ENCODE measurements at regions not wholly inside any gene's neighbourhood (a gene's known extent, or its start where the extent isn't known, plus 50 kb on each side); places are given as distances from the start of the nearest gene placed in this dataset.

DNA sequence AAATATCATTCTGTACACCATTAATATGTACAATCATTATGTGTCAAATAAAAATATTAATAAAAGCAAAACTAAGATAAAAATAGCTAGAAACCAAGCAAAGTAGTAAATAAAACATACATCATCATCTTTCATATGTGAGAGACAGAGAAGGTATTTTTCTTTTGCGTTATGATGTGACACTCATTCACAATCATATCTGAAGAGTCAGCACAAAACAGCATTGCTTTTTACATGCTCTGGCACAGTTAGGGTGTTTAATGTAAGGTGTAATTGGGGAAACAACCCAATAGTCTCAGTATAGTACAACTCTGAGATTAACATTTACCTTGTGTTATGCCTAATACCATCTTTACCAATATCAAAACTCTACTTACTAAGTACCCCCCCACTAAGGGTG, 376.6 kb downstream of the TMA16 start:
- no peak for DNase-seq (ENCODE audit: low read depth)

DNA sequence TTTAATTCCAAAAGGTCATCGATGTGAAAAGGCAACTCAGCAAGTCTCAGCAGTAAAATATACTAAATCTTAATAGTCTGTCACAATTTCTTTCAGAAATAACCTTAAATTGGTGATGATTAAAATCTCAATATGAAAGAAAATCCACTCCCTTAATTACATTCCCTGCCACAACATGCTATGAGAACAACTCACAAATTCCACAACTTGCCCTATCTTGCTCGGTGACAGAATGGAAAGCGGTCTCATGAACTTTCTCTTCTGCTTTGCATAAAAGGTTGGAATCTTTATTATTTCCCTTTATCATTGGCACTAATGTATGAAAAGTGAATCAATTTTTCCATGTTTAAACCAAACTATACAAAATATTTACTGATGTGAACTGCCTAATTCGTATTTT, 380.8 kb downstream of the TMA16 start:
- no peak for DNase-seq (ENCODE audit: low read depth)

DNA sequence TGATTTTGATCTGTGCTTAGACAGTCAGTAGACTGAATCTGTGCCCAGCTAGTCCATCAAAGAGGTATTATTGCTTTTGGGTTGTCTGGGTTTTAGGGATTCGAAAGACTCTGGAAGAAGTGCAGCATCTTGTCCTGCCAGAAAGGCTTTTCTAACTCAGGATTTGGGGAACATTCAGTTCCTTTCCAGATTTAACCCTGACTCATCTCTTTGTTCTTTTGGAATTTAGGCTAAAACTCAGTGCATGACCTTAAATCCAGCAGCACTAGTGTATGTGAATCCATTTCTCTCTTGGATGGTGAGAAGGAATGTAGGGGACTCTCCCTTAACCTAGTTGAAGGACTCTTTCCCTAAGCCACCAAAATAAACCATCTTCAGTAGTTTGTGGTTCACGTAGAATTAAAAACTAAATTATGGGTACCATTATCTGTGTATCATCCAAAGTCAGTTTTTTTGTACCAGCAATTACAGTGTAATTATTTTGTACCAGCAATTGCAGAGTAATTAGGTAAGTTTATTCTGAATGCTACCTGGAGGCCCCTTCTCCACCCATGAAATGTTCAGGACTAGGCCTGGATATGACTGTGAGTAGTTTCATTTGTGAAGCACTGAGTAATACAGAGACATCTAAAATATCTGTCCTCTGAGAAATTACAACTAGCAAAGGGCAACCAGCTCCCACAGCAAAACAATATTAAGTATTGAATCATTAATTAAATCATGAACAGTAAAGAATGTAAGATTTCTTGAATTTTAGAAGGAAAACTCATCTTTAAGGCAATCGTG, 384.0 kb downstream of the TMA16 start:
- no peak for DNase-seq (ENCODE audit: low read depth)

DNA sequence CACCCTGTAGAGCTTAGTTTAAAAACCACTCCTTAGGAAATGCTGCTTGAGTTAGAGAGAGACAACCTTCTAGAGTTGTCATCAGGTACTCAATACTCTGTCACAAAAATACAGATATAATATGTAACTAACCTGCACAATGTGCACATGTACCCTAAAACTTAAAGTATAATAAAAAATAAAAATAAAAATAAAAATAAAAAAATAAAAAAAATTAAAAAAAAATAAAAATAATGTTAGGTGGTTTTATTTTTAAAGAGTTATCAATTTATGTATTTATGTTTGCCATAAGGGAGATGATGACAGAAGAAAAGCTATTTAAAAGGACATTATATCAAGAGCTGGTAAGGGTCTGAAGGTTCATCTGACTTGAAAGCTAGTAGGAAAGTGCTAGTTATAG, 397.9 kb downstream of the TMA16 start:
- DNase-seq (ENCODE audit: low read depth), result no peak

DNA sequence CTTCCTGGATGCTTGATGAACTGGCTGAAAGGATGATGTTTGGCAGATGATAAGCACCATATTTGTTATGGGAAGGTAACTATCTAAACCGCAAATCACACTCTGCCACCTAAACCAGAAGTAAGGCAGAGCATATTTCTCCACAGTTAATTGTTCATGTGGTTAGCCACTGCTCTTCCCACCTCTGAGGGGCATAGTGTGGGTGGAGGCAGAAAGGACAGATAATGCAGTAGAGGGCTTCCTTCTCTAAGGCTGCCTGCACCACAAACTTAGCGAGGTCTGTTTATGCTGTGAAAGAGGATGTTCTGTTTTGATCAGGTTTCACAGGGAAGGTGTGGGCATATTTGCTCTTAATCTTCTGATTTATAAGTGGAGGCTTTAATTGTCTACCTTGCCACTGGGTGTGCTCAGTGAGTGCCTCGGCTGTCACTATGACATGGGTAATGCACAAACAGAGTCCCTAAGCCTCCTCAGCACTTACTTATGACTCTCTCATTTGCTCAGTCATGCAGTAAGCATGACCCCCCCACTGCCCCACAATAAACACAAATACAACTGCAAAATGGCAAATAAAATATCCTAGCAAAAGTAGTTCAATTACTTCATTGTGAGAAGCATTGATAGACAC, 401.0 kb downstream of the TMA16 start:
- DNase-seq (ENCODE audit: low read depth), result no peak

DNA sequence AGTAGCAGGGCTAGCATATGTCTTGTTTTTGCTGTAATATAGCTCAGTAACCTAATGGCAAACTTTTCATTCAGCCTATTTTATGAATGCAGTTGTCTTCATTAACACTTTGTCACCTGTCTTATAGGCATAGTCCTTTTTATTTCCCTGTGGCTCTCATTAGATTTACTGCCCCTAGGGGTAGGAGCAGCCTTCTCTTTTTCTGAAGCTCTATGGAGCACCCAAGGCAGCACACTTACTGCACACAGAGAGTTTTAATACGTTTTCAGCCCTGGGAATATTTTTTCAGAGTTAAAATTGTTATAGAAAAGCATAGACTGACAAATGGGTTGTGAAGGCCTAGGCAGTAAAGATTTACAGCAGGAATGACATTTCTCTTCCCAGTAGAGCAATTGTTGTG, 406.8 kb downstream of the TMA16 start:
- no peak for DNase-seq (ENCODE audit: low read depth)

DNA sequence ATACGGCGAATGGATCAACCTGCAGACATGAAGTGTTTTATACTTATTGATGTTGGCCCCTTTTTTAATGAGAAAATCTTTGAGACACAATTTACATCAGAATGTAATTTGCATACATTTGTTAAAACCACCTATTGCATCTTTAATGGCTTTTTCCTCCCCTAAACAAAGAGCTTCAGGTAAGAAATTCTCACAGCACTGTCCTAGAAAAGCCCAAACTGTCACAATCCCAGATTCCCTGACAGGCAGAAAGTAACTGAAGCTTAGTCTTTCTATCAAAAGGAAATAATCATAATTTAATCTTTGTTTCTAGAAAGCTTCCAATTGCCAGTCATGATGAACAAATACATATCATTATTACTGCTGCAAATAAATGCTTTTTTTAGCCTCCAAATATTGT, 407.9 kb downstream of the TMA16 start:
- DNase-seq (ENCODE audit: low read depth), result no peak

DNA sequence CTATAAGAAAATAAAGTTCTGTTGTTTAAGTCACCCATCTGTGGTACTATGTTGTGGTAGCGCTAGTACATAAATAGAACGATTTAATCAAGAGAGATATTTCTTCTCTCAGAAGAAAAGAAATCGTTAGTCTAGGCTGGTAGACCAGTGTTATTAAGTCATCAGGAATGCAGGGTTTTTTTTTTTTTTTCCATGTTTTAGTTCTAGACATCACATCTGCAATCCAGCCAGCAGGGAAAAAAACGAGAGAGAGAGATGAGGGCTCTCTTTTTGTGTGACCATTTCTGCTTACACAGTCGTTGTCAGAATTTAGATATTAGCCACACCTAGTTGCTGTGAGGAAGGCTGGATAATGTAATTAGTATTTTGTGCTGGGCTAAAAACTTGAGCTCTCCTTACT, 417.4 kb downstream of the TMA16 start:
- DNase-seq (ENCODE audit: low read depth), result no peak

DNA sequence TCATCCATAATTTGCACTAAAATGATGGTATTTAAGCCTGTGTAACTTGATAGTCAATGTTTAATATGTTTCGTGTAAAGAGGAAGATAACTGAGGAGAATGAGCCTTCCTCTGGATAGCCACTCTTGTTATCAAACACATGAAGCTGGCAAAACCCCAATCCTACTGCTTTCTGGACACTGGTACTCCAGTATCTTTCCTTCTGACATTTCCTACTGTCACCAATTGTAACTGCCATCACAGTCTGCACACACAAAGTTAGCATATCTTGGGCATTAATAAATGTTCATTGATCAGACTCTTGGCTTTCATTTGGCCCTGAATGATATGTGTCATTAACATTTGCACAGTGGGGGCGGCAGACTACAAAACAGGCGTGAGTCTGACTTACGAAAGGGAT, 419.1 kb downstream of the TMA16 start:
- no peak for DNase-seq (ENCODE audit: low read depth)

DNA sequence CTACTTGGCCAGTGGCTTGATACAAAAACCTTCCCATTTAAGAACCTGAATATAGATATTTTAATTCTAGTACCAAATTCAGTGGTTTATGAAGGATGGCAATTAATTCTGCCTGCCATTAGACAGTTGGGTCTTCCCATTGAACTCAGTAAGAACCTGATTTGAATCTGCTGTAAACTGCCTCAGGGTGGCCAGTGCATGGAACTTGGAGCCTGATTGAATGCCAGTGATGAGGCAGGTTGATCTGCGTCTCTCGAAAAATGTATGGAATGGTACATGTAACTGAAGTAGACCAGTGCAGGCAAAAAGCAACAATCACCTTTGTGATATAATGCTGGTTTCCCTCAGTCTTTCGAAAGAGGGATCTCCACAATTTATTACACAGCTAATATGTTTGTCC, 421.4 kb downstream of the TMA16 start:
- no peak for DNase-seq (ENCODE audit: low read depth)

DNA sequence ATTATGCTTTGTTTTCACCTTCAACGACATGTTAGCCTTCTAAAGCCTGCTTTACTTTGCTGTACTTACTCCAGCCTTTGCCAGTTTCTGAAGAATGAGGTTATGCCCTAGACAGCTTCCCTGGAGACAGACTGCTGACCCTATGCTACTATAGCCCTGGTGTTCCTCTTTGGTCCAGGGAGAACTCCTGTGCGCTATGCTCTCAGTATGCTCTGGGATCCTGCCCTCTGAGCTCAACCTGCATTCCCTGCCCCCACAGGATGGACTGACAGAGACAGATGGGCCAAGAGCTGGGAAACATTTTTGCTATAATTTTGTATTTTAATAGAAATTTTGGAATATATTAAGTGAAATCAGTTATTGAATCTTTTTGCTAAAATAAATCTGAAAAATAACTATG, 425.9 kb downstream of the TMA16 start:
- no peak for DNase-seq (ENCODE audit: low read depth)

DNA sequence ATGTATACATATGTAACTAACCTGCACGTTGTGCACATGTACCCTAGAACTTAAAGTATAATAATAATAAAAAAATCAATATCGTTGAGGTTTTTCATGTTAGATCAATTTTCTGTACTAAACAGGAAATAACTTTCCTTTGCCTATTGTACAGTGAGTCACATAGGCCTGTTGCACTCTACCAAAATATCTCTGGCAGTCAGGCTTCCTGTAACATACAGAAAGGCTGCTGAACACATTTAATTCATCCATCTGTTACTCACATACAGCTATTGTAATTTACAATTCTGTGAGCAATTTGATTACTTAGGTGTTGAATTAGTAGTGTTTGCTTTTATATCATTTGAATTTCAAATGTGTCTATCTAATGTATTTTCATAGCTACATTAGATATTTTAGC, 427.8 kb downstream of the TMA16 start:
- no peak for DNase-seq (ENCODE audit: low read depth)

DNA sequence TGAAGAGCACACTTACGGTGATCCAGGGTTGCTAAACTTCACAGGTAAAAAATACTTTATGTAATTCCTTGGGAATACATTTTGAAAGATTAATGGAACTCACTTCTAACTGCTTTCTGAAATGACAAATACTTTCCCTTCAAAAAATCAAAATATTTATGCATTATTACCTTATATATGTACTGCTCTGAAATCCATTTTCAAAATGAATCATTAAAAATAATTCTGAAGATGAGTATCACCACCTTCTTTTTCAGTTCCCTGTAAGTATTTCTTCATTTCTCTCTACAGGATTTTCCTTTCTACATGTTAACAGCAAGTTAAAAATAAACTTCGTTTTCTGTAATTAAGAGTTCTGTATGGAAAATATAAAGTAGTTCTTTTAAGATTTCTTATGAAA, 428.6 kb downstream of the TMA16 start:
- no peak for DNase-seq (ENCODE audit: low read depth)

DNA sequence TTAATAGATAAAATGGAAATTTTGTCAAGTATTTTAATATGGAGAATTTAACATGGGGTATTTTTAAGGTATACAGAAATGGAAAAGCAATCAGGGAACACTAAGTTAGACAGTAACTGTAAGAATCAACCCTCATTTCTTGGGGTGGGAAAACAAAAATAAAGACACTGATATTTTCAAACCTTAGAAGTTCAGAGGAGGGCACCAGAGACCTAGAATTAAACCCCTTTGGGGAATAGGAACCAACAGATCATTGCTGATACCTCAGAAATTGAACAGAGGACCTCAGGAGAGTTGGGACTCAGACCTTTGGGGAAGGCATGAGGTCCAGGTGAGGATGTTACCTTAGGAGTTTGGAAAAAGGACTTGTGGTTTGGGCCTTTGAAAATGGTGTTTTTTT, 435.6 kb downstream of the TMA16 start:
- DNase-seq (ENCODE audit: low read depth), result no peak

DNA sequence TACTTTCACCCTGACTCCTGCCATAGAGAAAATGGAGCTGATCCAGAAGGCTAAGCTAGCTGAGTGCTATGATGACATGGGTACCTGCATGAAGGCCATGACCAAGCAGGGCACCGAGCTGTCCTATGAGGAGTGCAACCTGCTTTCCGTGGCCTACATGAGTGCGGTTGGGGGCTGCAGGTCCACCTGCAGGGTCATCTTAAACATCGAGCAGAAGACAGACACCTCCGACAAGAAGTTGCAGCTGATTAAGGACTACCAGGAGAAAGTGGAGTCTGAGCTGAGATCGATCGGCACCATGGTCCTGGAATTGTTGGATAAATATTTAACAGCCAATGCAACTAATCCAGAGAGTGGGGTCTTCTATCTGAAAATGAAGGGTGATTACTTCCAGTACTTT, 438.0 kb downstream of the TMA16 start:
- no peak for DNase-seq (ENCODE audit: low read depth)

DNA sequence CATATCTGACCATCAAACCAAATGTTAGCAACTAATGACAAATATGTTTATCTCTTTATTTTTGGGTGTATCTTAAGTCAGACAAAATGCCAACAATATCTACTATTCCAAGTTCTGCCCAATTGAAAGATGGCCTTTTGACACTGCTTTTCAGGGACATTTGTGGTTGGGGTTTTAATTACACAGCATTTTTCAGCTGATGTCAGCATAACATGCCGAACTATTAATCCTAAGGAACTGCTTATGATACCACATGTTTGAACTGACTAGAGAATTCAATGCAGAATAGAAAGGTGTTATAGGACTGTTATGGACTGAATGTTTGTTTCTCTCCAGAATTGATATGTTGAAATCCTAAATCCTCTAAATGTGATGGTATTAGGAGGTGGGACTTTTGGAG, 445.1 kb downstream of the TMA16 start:
- no peak for DNase-seq (ENCODE audit: low read depth)

DNA sequence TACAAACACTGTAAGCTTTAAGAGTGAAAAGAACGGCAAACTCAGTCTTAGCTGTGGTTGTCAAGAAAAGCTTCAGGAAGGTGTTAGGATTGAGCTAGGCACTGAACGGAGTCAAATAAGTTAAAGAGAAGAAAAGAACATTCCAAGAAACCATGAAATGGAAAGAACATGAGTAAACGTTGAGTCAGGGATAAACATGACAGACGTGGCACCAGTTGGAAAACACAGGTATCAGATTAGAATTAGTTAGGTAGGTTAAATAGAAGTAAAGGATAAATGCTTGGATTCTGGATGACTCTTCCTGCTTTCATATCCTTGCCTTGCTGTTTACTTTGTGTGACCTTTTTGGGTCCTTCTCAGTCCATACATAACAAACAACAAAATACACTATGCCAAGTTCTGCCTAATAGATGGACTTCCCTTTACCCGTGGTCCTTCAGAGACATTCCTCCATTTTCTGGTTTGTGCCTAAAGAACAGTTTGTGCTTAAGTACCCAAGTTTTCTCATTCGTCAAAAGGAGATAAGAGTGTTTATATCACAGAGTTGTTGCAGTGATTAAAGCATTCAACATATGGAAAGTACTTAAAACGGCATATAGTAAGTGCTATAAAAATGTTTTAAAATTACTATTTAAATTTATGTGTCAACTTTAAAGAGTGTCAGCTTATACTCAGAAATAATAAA, 446.9 kb downstream of the TMA16 start:
- DNase-seq (ENCODE audit: low read depth), result no peak

DNA sequence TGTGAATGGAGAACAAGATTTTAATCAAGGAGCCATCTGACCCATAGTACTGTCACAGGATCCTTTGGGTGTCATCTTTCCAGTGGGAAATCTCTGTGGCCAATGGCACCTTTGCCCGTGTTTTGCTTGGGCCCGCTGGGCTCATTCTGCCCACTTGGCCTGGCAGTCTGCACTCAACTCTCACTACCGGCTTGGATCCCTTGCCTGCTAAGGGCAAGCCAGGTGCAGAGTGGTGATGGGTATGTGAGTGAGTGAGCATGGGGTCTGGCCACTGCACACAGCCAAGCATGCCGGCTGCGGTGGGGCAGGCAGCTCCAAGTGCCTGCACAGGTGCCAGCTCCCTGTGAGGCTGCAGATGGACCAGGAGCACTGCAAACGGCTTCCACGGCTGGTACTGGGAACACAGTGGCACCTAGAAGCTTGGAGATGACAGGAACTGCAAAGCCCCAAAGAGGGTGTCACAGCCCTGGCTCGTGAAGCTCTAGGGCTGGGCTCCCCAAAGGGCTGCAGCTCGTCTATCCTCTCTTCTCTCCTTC, 454.5 kb downstream of the TMA16 start:
- DNase-seq (ENCODE audit: low read depth), result no peak

DNA sequence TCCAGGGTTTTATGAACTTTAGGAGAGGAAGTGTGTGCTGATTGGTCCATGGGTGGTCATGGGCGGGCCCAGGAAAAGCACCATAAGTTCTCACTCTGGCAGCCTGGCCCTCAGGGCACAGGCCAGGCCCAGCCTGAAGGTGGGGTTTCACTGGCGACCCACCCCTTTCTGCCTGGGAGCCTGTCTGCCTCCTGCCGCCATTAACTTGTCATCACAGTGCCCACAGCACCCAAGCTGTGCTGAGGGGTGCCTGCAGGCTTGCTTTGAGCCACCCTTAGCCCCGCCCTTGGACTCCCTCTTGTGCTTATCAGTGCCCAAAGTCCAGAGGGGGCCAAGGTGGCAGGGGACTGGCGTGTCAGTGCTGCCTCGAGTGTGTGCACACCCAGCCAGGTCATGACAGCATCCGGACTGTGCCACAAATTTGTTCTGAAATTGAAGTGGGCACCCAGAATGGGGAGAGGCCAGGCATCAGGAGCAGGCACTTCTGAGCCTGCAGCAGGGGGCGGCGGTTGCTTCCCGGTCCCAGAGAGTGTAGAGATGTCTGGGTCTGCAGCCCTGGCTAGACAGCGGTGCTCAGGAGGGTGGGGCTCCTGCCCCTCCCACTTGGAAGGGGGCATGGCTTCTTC, 455.6 kb downstream of the TMA16 start:
- DNase-seq (ENCODE audit: low read depth), result no peak

DNA sequence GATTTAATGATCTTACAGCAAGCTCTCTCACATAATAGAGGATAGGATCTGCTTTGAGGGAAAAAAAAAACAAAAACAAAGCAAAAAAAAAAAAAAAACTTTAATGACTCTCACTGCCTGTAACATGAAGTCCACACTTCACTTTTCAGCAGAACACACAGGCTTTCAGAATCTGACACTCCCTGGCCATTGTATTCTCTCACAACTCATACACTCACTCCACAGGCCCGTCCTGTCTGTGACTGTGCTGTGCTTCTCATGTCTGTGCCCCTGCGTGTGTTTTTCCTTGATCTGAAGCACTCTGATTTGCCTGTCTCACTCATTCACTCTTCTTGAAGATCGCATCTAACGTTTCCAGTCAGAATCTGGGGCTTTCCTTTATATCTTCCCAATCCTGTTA, 460.8 kb downstream of the TMA16 start:
- no peak for DNase-seq (ENCODE audit: low read depth)

DNA sequence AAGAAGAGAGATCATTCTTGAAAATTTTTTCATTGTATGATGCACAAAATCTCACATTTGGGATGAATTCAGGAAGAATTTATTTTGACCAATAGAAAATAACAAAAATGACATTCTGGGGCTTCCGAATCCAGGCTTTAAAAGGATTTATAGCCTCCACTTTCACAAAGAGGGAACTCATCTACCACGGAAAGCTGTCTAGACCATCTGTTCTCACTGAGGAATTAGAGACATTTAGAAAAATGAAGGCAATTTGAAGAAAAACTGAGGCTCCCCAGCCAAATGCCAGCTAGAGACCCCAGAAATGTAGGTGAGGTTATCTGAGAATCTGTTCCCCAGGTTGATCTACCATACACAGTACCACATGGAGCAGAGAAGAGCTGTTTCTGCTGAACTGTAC, 464.3 kb downstream of the TMA16 start:
- no peak for DNase-seq (ENCODE audit: low read depth)

DNA sequence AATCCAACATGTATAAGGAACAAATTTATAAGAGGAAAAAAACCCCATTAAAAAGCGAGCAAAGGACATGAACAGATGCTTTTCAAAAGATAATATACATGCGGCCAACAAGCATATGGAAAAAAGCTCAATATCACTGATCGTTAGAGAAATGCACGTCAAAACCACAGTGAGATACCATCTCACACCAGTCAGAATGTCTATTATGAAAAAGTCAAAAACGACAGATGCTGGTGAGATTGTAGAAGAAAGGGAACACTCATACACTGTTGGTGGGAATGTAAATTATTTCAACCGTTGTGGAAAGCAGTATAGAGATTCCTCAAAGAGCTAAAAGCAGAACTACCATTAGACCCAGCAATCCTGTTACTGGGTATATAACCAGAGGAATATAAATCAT, 465.4 kb downstream of the TMA16 start:
- no peak for DNase-seq (ENCODE audit: low read depth)

DNA sequence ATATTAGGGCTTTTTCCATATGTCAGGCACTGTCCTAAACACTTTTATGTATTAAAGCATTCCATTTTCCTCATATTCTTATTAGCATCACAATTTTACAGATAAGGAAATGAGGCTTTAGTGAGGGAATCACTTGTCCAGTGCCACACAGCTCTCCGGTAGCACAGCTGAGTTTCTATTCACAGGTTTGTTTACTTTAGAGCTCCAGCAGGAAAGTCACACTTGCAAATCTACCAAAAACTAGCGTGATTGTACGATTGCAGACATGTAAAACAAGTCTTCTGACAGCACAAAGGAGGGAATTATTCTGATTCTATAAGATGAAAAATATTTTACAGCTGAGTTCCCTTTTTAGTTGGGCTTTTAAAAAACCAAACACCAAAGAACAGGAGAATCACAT, 472.1 kb downstream of the TMA16 start:
- DNase-seq (ENCODE audit: low read depth), result no peak
